Erythroblast (primary cell): ENCODE measurements at regions not wholly inside any gene's neighbourhood (a gene's known extent, or its start where the extent isn't known, plus 50 kb on each side); places are given as distances from the start of the nearest gene placed in this dataset.

Source experiments
- GATA1 ChIP-seq: IDR thresholded peaks from 2 replicates; pipeline ENCODE4 v1.6.1; 2011; ENCODE audit warnings: low read depth, mild to moderate bottlenecking, control low read depth, low read length, moderate library complexity
- POLR2A ChIP-seq: IDR thresholded peaks from 2 replicates; pipeline ENCODE4 v1.6.1; 2011; ENCODE audit warnings: mild to moderate bottlenecking, low read length

DNA sequence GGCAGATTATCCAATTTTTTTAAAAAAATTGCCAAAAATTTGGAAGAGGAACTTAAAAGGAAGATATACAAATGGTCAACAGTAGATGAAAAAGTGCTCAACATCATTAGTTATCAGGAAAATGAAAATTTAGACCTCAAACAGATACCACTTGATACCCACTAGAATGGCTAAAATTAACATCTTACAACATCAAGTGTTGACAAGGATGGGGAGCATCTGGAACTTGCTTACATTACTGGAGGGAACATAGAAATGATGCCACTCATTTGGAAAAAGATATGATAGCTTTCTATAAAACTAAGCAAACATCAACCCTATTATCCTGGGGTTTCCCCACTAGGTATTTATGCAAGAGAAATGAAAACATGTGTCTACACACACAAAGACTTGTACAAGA is 284.5 kb upstream of the CHRNA7 start:
- TF ChIP-seq POLR2A (no peak), GATA1 (no peak)
